HG02642 (cell line): ENCODE measurements at regions not wholly inside any gene's neighbourhood (a gene's known extent, or its start where the extent isn't known, plus 50 kb on each side); places are given as distances from the start of the nearest gene placed in this dataset.
"Not testable (repeated sequence)": the region's sequence is repeated elsewhere in the genome, so short reads cannot be mapped to it uniquely, and the experiment has no call there.

Experiments used
- ATAC-seq: cut with Tn5 transposase; IDR thresholded peaks from one replicate; pipeline ENCODE4 v1.9.1; 2021; ENCODE audit warnings: mild to moderate bottlenecking; ENCODE audit not compliant: unreplicated experiment, poor library complexity

DNA sequence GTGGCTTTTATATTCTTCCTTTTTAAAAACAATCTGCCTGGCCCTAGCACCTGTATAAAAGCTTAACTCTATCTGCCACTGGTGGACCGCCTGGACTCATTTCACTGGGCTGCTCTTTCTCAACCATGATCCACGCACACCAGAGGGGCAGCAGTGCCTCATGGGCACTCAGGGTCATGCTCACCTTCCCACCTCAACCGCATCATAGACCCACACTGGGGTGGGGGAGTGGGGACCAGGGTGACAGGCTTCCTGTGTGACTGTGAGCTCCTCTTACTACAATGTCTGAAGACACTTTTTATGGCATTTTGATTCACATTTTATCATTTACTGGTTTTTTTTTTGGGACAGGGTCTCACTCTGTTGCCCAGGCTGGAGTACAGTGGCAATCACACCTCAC is 4038.8 kb upstream of the TPTE start:
- ATAC-seq = not testable (repeated sequence)

GRCh38 chr21:6483645-6484044 is 4037.7 kb upstream of the TPTE start:
- ATAC-seq = not testable (repeated sequence)

GRCh38 chr21:6486821-6487220 is 4034.6 kb upstream of the TPTE start:
- not testable (repeated sequence) for ATAC-seq

- not testable (repeated sequence) for ATAC-seq
Observed at GRCh38 chr21:6492691-6493090, 4028.7 kb upstream of the TPTE start.

DNA sequence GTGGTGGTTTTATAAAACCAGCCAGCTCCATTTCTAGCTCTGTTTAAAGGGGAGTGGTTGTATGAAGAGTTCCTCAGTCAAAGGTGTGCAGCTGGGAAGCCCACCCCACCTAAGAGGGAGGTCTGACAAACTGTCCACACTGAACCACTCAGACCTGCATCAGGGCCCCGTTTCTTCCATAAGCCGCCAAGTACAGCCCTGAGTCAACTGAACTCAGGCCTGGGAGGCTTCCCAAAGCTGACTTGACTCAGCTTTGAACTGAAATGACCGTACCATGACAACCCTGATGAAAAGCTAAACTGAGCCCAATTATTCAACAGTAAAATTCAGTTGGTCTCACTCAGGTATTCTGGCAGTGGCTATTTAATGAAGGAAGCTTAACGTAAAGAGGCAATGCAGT is 4027.4 kb upstream of the TPTE start:
- not testable (repeated sequence) for ATAC-seq

DNA sequence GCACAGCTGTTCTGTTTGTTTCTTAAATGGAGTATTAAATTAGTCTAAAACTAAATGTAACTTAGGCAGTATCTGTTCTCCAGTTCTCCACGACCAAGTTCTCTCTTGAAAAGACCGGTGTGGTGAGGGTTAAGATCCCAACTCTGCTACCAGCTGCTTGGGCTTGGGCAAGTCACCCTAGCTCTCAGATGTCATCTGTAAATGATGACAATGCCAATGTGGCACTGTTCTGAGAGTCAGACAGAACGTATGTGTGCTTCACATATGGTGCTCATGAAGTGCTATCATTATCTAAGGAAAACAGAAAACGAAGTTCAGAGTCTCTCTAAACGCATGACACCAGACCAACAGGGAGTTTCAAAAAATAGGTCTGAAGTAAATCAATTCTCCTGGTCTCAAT is 4025.0 kb upstream of the TPTE start:
- ATAC-seq = not testable (repeated sequence)

DNA sequence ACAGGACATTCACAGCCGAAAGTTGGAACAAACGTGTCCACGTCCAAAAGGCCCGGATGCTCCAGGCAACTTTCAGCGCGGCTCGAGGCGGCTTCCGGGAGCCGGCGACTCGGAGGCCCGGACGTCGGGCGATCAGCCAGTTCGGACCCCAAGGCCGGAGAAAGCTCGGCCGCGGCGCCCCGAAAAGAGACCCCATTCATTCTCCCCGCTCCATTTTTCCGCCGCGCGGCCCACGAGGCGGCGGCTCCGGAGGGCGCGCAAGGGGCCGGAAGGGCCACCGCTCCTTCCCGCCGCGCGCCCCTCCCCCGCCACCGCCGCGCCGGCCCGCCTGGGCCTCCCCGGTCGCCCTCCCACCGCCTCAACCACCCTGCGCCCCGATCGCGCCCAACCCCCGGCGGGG is 4022.7 kb upstream of the TPTE start:
- peak; percentile 41 for ATAC-seq

DNA sequence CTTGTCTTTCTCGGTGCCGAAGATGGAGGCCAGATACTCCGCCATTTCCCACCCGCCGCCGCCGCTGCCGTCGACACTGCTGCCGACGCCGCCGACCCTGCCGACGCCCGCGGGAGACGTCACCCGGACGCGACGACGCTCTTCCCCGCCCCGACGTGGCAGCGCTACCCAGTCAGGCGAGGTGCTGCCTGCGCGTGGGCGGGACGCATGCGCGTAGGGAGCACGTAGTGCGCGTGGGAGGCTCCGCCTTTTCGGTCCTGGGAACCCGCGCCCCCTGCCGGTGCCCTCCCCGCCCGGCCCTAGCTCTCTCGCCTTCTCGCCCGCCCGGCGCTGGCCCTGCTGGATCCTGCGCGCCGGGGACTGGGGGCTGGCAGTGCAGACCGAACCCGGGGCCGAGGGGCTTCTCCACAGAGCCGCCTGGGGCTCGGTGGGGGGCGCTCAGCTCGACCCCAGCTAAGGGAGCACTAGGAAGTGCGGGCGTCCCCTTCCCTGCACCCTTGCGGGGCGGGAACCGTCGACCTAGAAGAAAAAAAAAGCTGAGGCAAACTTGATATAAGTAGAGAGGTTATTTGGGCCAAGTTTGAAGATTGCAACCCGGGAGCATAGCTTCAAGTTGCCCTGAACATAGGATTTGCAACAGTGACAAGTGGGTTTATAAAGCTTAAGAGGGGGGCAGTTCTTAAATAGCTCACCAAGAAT is 4022.1 kb upstream of the TPTE start:
- ATAC-seq = peak; percentile 89

DNA sequence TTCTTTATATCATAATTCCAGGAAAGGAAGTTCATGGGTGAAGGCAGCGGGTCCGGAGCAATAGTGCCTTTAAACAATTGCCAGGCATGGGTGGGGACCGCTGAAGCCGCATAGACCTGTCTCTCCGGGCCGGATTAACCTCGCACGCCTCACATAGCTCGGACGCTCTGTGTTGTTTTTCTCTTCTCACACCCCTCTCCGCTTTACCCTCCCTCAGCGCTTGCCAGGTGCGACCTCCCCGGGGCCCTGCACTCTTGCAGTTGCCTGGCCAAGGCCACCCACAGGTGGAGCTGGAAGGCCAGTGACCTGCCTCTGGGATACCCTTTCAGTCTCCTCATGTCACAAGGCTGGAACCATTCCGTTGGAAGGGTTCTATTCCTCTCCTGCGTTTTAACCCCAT is 4021.5 kb upstream of the TPTE start:
- not testable (repeated sequence) for ATAC-seq

DNA sequence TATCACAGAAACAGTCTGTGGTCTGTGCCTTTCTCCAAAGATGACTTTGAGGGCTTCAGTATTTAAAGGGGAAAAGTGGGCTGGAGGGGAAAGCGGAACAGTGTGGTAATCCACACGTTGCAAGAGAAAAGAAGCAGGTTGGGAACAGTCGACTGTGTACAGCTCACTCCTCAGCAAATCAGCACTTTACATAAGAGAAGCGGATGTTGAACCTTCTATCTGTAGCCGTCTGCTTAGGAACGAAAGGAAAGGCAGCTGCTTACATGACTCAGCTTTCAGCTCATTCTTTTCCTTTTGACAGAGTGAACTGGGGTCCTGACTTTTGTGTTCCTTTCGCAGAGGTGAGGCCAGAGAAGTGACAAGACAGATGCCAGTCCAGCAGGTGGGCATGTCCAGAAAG is 4020.7 kb upstream of the TPTE start:
- not testable (repeated sequence) for ATAC-seq

GRCh38 chr21:6506167-6506894 is 4015.1 kb upstream of the TPTE start:
- not testable (repeated sequence) for ATAC-seq

GRCh38 chr21:6507632-6508031 is 4013.8 kb upstream of the TPTE start:
- ATAC-seq = not testable (repeated sequence)

GRCh38 chr21:6521777-6522176 is 3999.6 kb upstream of the TPTE start:
- ATAC-seq = not testable (repeated sequence)

- not testable (repeated sequence) for ATAC-seq
Observed at GRCh38 chr21:6526213-6526612, 3995.2 kb upstream of the TPTE start.

DNA sequence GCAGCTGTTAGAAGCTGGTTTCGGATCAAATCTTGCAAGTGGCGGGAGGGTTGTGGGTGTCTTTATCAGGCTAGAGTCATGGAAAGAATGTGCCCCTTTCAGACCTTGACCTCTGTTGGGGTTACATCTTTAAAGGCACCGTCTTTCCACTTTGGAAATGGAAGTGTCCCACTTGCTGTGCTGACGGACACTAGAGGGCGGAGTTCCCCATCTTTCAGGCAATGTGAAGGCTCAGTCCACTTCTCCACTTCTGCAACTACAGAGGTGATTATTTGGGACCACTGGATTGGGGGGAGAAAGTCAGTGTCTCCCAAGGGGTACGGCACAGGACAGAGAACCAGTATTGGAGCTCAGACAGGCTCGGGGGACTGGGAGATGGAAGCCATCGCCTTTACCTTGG is 3990.7 kb upstream of the TPTE start:
- ATAC-seq = not testable (repeated sequence)

GRCh38 chr21:6533261-6533660 is 3988.1 kb upstream of the TPTE start:
- not testable (repeated sequence) for ATAC-seq

DNA sequence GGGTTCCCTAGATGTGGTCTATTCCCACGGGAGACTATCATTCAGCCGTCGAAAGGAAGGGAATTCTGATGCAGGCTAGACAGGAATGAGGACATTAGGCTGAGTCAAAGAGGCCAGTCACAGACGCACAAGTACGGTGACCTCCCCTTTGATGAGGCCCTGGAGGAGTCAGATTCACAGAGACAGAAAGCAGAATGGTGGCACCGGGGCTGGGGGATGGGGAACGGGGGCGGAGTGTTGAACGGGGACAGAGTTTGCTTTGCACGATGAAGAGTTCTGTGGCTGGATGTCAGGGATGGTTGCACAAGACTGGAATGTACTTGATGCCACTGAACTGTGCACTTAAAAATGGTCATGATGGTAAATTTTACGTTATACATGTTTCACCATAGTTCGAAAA is 3983.1 kb upstream of the TPTE start:
- ATAC-seq = not testable (repeated sequence)

- not testable (repeated sequence) for ATAC-seq
Observed at GRCh38 chr21:6539688-6540087, 3981.7 kb upstream of the TPTE start.

DNA sequence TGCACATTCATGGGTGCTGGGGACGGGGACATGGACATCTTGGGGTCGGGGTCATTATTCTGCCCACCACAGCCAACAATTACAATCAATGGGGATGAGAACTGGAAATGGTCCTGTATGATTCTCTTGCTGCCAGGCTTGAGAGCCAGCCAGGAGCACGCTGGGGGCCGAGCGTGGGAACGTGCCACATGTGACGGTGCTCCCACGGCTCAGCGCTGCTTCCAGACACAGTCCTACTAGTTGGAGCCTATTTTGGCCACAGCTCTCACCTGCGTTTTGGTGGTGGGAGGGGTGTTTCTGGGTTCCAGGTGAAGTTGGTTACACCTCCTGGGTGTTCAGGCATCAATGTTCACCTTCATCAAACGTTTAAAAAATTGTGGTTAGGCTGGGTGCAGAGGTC is 3980.3 kb upstream of the TPTE start:
- ATAC-seq = not testable (repeated sequence)

DNA sequence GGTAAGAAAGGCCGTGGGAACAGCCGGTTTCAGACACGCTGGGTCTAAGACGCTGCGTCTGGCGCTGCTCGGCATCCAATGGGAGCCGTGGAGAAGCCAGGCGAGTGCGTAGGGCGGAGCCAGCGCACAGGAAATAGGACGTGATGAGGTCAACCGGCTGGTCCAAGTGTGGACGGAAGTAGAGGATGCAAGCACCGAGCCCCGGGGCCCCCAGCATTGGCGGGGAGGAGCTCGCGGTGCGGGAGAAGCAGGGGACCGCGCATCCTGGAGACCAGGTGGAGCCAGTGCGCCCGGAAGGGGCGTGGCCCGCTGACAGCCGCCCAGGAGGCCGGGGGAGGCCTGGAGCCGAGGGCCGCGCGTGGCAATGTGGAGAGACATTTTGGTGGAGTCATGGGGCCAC is 3976.1 kb upstream of the TPTE start:
- ATAC-seq = not testable (repeated sequence)

- ATAC-seq = not testable (repeated sequence)
Observed at GRCh38 chr21:6551045-6551444, 3970.3 kb upstream of the TPTE start.
